ENCODE measurements at regions not wholly inside any gene's neighbourhood (a gene's known extent, or its start where the extent isn't known, plus 50 kb on each side); places are given as distances from the start of the nearest gene placed in this dataset.

DNA sequence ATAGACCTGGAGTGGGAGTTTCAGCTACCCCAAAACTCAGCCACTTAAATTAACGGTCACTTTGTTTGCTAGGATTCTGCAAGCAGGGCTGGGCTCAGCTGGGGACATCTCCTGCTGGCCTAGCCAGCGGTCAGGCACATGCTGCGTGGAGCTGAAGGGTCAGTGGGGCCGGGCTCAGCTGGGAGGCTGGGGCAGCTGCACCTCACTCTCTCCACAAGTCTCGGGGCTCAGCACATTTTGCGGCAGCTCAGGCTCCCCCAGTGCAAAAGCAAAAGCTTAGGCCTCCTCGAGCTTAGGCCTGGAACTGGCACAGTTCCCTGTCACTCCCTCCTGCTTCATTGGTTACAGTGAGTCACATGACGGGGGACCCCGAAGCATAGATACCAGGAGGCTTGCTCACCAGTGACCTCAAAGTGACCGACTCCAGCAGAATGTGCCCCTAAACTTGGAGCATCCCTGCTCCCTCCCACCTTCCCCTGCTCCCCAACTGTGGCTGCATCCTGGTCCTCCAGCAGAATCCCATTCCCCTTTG lies 80.6 kb upstream of the CST7 start:
- no peak for DNase-seq (ENCODE audit: low read depth)
- H3K4me3 ChIP-seq (ENCODE audit: low read depth, low read length): no peak overlapping the region
- in situ Hi-C loops (cut with HindIII; ENCODE audit: low sequenced_read_pairs): no loop called here
- TF ChIP-seq CTCF (IDR thresholded peaks at IDR 0.05; ENCODE audit: low read depth, low read length, missing control alignments): no peak

- H3K4me3 ChIP-seq (ENCODE audit: low read depth, low read length): no peak overlapping the region
- no peak for TF ChIP-seq CTCF (IDR thresholded peaks at IDR 0.05; ENCODE audit: low read depth, low read length, missing control alignments)
- in situ Hi-C loops (cut with HindIII; ENCODE audit: low sequenced_read_pairs): no loop called here
- no peak for DNase-seq (ENCODE audit: low read depth)
These were observed 80.1 kb upstream of the CST7 start for GRCh38 chr20:24868959-24869358.

DNA sequence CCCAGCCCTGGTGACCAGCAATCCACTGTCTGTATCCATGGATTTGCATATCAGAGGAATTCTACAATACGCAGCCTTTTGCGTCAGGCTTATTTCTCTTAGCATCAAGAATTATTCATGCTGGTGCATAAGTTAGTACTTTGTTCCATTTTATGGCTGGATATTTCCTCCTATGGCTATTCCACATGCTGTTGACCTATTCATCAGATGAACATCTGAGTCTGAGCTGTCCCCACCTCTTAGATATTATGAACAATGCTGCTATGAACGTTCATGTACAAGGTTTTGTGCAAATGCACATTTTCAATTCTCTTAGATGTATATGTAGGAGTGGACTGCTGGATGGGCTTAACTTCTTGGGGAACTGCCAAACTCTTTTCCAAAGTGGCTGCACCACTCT lies 79.0 kb upstream of the CST7 start:
- TF ChIP-seq CTCF (IDR thresholded peaks at IDR 0.05; ENCODE audit: low read depth, low read length, missing control alignments): no peak
- no peak for DNase-seq (ENCODE audit: low read depth)
- in situ Hi-C loops (cut with HindIII; ENCODE audit: low sequenced_read_pairs): no loop called here

DNA sequence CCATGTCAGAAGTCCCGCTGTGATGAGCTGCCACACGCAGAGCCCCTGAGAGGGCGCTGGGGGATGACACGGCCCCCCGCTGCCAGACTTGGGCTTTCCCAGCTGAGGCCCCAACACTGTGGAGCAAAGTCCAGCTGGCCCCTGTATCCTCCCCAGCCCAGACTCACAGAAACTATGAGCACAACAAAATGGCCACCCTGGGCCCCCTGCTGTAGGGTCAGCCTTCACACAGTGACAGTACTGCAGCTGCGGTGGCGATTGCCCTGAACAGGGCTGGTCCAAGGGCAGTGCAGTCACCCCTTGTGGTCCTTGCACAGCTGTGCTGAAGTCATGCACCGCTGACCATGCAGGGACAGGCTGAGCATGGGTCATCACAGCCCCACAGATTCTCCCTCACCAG lies 78.2 kb upstream of the CST7 start:
- in situ Hi-C loops (cut with HindIII; ENCODE audit: low sequenced_read_pairs): no loop called here
- no peak for TF ChIP-seq CTCF (IDR thresholded peaks at IDR 0.05; ENCODE audit: low read depth, low read length, missing control alignments)
- H3K4me3 ChIP-seq (ENCODE audit: low read depth, low read length): no peak overlapping the region
- DNase-seq (ENCODE audit: low read depth): no peak

More for the DNA sequence above, 79.0 kb upstream of the CST7 start:
- no peak overlapping the region for H3K4me3 ChIP-seq (ENCODE audit: low read depth, low read length)

DNA sequence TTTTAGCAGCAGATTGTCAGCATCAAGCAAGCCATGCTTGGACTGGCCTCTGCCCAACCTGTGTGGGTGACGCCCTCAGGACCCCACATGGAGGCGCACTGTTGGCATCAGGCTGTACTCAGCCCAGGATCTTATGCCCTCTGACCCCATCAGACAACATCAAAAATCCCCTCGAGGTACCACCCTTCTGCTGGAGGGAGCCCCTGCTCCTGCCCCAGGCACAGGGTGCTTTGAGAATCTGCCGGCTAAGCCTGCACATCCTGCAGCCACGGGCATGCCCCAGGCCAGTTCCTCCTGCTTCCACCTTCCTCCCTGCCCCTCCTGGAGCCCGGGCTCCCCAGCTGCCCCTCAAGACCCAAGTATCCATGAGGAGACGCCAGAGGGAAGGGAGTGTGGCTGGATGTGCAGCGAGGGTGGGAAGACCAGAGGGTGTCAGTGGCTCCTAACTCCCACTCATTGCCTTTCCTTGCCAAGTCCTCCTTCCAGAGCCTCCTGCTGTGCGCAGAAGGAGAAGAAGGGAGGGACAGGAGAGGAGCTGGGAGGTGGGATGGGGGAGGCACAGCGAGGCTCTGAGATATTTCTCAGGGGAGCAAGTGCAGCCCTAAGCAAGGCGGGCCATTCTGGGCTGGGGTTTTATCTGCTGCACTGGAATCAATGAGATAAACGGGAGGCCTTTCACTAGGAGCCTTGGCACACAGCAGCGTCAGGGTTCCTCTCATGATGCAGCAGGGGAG lies 77.4 kb upstream of the CST7 start:
- no peak for DNase-seq (ENCODE audit: low read depth)
- H3K4me3 ChIP-seq (ENCODE audit: low read depth, low read length): no peak overlapping the region
- in situ Hi-C loops (cut with HindIII; ENCODE audit: low sequenced_read_pairs): no loop called here
- TF ChIP-seq CTCF (IDR thresholded peaks at IDR 0.05; ENCODE audit: low read depth, low read length, missing control alignments): no peak

DNA sequence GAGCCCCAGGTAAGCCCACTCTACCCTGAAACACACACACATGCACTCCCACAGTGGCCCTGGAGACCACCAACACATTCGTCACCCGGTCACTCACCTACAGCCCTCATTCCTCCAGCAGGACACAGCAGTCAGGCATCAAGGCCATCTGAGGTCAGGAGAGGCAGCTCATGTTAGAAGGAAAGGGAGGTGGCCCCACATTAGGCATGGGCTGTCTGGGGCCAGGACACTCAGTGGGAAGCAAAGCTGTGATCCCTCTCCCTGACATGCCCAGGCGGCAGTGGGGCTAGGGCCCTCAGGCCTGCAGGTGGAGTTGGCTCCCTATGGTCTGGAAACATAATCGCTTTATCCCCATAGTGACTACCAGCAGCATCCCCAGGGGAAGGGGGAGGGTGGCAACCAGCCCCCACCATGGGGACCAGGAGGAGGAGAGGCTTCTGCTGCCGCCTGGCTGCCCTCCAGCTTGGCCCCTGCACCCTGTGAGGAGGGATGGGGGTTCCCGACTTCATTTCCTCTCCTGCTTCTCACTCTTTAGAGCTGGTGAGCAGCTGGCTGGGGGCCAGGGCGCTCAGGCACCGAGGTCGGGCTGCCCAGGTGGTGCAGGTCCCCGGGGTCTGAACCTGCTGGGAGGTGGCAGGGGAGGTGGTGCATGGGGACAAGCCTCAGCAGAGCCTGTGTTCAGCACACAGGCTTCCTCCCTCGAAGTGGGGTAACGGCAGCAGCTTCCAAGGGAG lies 76.6 kb upstream of the CST7 start:
- no peak overlapping the region for H3K4me3 ChIP-seq (ENCODE audit: low read depth, low read length)
- DNase-seq (ENCODE audit: low read depth): no peak
- TF ChIP-seq CTCF (IDR thresholded peaks at IDR 0.05; ENCODE audit: low read depth, low read length, missing control alignments): no peak
- in situ Hi-C loops (cut with HindIII; ENCODE audit: low sequenced_read_pairs): no loop called here
